ENCODE measurements at regions not wholly inside any gene's neighbourhood (a gene's known extent, or its start where the extent isn't known, plus 50 kb on each side); places are given as distances from the start of the nearest gene placed in this dataset.
"Not testable (repeated sequence)": the region's sequence is repeated elsewhere in the genome, so short reads cannot be mapped to it uniquely, and the experiment has no call there.

GRCh38 chr16:88190592-88191095, 192.1 kb upstream of the ZNF469 start:
- not testable (repeated sequence) for H3K4me3 Mint-ChIP-seq (ENCODE audit: low read depth)
- intact Hi-C loops (cut with micrococcal nuclease), result loop anchor here (10.0 kb wide), 1 partner anchor 244 kb away; no protein-coding TSS in a partner anchor

GRCh38 chr16:88191168-88191567, 191.6 kb upstream of the ZNF469 start:
- H3K27me3 Mint-ChIP-seq (ENCODE audit: low read depth); H3K9me3 Mint-ChIP-seq; H3K36me3 Mint-ChIP-seq (ENCODE audit: low read depth); H3K27ac Mint-ChIP-seq; H3K4me3 Mint-ChIP-seq (ENCODE audit: low read depth); DNase-seq (ENCODE audit: low spot score); H3K4me1 Mint-ChIP-seq (ENCODE audit: low read depth): not testable (repeated sequence)
- intact Hi-C loops (cut with micrococcal nuclease), result loop anchor here (10.0 kb wide), 1 partner anchor 244 kb away; no protein-coding TSS in a partner anchor

More at GRCh38 chr16:88190592-88191095, 192.1 kb upstream of the ZNF469 start:
- H3K4me1 Mint-ChIP-seq (ENCODE audit: low read depth); H3K36me3 Mint-ChIP-seq (ENCODE audit: low read depth); DNase-seq (ENCODE audit: low spot score); H3K27me3 Mint-ChIP-seq (ENCODE audit: low read depth); H3K27ac Mint-ChIP-seq: not testable (repeated sequence)
- peaks cover 14% of the 10 kb centered on the region for H3K9me3 Mint-ChIP-seq

- Mint-ChIP-seq H3K9me3 (peaks cover 10% of the 10 kb centered on the region), H3K27ac (no peak overlapping the region), H3K27me3 (ENCODE audit: low read depth) (peaks cover 3% of the 10 kb centered on the region), H3K4me3 (ENCODE audit: low read depth) (no peak overlapping the region), H3K4me1 (ENCODE audit: low read depth) (peaks cover 1% of the 10 kb centered on the region), H3K36me3 (ENCODE audit: low read depth) (peaks cover 4% of the 10 kb centered on the region)
- no peak for DNase-seq (ENCODE audit: low spot score)
- intact Hi-C loops (cut with micrococcal nuclease), result loop anchor here (10.0 kb wide), 1 partner anchor 242 kb away; no protein-coding TSS in a partner anchor
These were observed 190.2 kb upstream of the ZNF469 start for GRCh38 chr16:88192601-88193000.

- H3K27me3 Mint-ChIP-seq (ENCODE audit: low read depth); H3K36me3 Mint-ChIP-seq (ENCODE audit: low read depth); DNase-seq (ENCODE audit: low spot score); H3K27ac Mint-ChIP-seq; H3K4me1 Mint-ChIP-seq (ENCODE audit: low read depth); H3K4me3 Mint-ChIP-seq (ENCODE audit: low read depth); H3K9me3 Mint-ChIP-seq: not testable (repeated sequence)
- intact Hi-C loops (cut with micrococcal nuclease), result loop anchor here (10.0 kb wide), 1 partner anchor 241 kb away; no protein-coding TSS in a partner anchor
These were observed 188.9 kb upstream of the ZNF469 start for GRCh38 chr16:88193706-88194396.

- no peak overlapping the region for H3K27ac Mint-ChIP-seq
- DNase-seq (ENCODE audit: low spot score), result no peak
- H3K27me3 Mint-ChIP-seq (ENCODE audit: low read depth), result peaks cover 3% of the 10 kb centered on the region
- H3K9me3 Mint-ChIP-seq, result peaks cover 6% of the 10 kb centered on the region
- H3K4me3 Mint-ChIP-seq (ENCODE audit: low read depth), result no peak overlapping the region
- peaks cover 1% of the 10 kb centered on the region for H3K4me1 Mint-ChIP-seq (ENCODE audit: low read depth)
- intact Hi-C loops (cut with micrococcal nuclease), result loop anchor here (10.0 kb wide), 1 partner anchor 240 kb away; no protein-coding TSS in a partner anchor
- peaks cover 4% of the 10 kb centered on the region for H3K36me3 Mint-ChIP-seq (ENCODE audit: low read depth)
These were observed 188.1 kb upstream of the ZNF469 start for GRCh38 chr16:88194397-88195268.

- Mint-ChIP-seq H3K9me3 (peaks cover 6% of the 10 kb centered on the region), H3K27ac (no peak overlapping the region), H3K4me1 (ENCODE audit: low read depth) (peaks cover 1% of the 10 kb centered on the region), H3K27me3 (ENCODE audit: low read depth) (peaks cover 3% of the 10 kb centered on the region), H3K36me3 (ENCODE audit: low read depth) (peaks cover 4% of the 10 kb centered on the region), H3K4me3 (ENCODE audit: low read depth) (no peak overlapping the region)
- DNase-seq (ENCODE audit: low spot score), result no peak
- intact Hi-C loops (cut with micrococcal nuclease), result loop anchor here (10.0 kb wide), 1 partner anchor 240 kb away; no protein-coding TSS in a partner anchor
These were observed 187.5 kb upstream of the ZNF469 start for GRCh38 chr16:88195269-88195705.

- Mint-ChIP-seq H3K4me3 (ENCODE audit: low read depth) (no peak overlapping the region), H3K27ac (no peak overlapping the region), H3K4me1 (ENCODE audit: low read depth) (peaks cover 1% of the 10 kb centered on the region), H3K27me3 (ENCODE audit: low read depth) (peaks cover 3% of the 10 kb centered on the region), H3K9me3 (peaks cover 6% of the 10 kb centered on the region), H3K36me3 (ENCODE audit: low read depth) (peaks cover 4% of the 10 kb centered on the region)
- intact Hi-C loops (cut with micrococcal nuclease), result loop anchor here (10.0 kb wide), 1 partner anchor 239 kb away; no protein-coding TSS in a partner anchor
- no peak for DNase-seq (ENCODE audit: low spot score)
These were observed 186.8 kb upstream of the ZNF469 start for GRCh38 chr16:88195911-88196465.

GRCh38 chr16:88196471-88197400, 186.0 kb upstream of the ZNF469 start:
- Mint-ChIP-seq H3K27me3 (ENCODE audit: low read depth) (peaks cover 3% of the 10 kb centered on the region), H3K4me3 (ENCODE audit: low read depth) (no peak overlapping the region), H3K36me3 (ENCODE audit: low read depth) (peaks cover 4% of the 10 kb centered on the region), H3K4me1 (ENCODE audit: low read depth) (peaks cover 1% of the 10 kb centered on the region), H3K9me3 (peaks cover 6% of the 10 kb centered on the region), H3K27ac (no peak overlapping the region)
- no peak for DNase-seq (ENCODE audit: low spot score)
- intact Hi-C loops (cut with micrococcal nuclease), result loop anchor here (10.0 kb wide), 1 partner anchor 238 kb away; no protein-coding TSS in a partner anchor

DNA sequence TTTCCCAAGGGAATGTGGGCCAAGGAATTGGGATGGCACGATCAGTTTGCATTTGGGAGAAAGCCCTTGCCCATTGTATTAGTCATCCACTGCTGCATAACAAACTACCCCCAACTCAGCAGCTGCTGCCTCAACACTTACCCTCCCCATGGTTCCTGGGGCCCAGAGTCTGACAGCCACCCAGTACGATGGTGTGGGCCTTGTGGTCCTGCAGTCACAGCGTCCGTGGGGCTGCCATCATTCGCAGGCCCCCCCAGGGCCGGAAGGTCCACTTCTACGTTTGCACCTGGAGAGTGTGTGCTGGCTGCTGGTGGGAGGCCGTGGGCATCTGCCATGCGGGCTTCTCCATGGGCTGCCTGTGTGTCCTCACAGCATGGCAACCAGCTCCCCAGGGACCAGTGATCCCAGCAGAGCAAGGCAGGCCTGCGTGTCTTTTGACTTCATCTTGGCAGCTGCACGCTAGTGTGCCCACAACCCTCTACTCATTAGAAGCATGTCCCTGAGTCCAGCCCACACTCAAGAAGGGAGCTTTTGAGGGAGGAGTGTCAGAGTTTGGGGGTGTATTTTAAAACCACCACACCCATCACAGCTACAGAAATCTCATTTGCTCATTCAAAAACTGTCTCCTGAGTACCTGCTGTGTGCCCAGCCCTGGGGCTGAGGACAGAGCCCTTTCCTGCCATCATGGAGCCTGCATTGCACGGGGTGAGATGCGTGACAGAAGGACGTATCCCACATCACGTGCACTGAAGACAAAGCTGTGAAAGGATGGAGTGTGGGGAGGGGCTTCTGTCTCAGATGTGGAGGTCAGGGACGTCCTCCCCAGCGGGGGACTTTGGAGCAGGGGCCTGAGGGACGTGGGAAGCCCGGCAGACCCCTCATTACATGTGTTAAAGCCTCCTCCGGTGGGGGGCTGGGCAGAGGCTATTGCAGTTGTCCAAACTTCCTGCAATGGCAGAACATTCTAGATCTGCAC, 185.0 kb upstream of the ZNF469 start:
- intact Hi-C loops (cut with micrococcal nuclease), result loop anchor here (10.0 kb wide), 1 partner anchor 237 kb away; no protein-coding TSS in a partner anchor
- DNase-seq (ENCODE audit: low spot score), result no peak
- H3K4me3 Mint-ChIP-seq (ENCODE audit: low read depth), result no peak overlapping the region
- H3K36me3 Mint-ChIP-seq (ENCODE audit: low read depth), result no peaks in the 10 kb centered on the region
- H3K9me3 Mint-ChIP-seq, result peaks cover 1% of the 10 kb centered on the region
- H3K27ac Mint-ChIP-seq, result no peak overlapping the region
- peaks cover 3% of the 10 kb centered on the region for H3K27me3 Mint-ChIP-seq (ENCODE audit: low read depth)
- no peaks in the 10 kb centered on the region for H3K4me1 Mint-ChIP-seq (ENCODE audit: low read depth)

DNA sequence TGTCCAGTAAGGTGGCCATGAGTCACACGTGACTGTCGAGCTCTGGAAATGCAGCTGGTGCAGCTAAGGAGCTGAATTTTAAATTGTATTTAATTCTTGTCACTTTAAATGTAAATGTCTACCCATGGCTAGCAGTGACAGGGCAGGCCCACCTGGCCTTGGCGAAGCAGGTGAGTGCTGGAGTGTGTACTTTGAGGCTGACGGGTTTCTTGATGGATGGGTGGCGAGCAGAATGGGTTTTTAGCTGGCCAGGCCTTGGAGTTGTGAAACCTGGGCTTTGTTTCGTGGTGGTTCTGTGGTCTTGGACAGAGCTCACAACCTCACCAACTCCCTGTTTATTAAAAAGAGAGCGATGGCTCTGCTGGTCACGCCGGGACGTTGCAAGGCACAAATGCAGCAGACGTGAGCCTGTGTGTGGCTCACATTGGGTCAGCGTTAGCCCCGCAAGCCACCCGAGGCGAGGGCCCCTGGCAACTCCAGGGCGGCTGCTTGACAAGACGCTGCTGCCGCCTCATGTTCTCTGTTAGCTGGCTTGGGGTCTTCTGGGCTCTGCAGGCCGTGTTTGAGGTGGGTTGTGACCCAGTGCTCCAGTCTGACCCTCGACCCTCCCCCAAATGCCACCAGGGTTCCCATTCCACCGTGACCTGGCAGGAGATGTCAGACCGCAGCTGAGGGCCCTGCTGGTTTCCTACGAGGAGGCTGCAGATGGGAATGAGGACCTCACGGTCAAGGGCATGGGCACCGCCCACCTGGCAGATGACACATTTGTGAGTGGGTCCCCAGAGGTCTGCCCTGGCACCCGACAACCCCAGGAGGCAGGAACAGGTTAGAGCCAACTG, 184.1 kb upstream of the ZNF469 start:
- not testable (repeated sequence) for H3K4me1 Mint-ChIP-seq (ENCODE audit: low read depth); H3K4me3 Mint-ChIP-seq (ENCODE audit: low read depth); H3K9me3 Mint-ChIP-seq; H3K27me3 Mint-ChIP-seq (ENCODE audit: low read depth); H3K27ac Mint-ChIP-seq; H3K36me3 Mint-ChIP-seq (ENCODE audit: low read depth); DNase-seq (ENCODE audit: low spot score)
- intact Hi-C loops (cut with micrococcal nuclease), result loop anchor here (10.0 kb wide), 1 partner anchor 236 kb away; no protein-coding TSS in a partner anchor
